Neural cell (in vitro differentiated cells): ENCODE measurements at regions not wholly inside any gene's neighbourhood (a gene's known extent, or its start where the extent isn't known, plus 50 kb on each side); places are given as distances from the start of the nearest gene placed in this dataset.

Source experiments
- CTCF ChIP-seq: fragments of 450-650 bp; IDR thresholded peaks from 2 replicates; pipeline ENCODE4 v1.5.1; 2014; ENCODE audit warnings: antibody characterized with exemption, mild to moderate bottlenecking, moderate library complexity; ENCODE audit not compliant: poor library complexity, severe bottlenecking
- EZH2 ChIP-seq: fragments of 200-600, 300-800 bp; shearing (Covaris generic), sonication (generic); IDR thresholded peaks from 2 replicates; pipeline ENCODE4 v1.6.1; 2014; ENCODE audit warnings: antibody characterized with exemption, low read length, borderline replicate concordance, mild to moderate bottlenecking; ENCODE audit not compliant: insufficient read depth, poor library complexity, severe bottlenecking
- RAD21 ChIP-seq: fragments of 450-650 bp; conservative IDR thresholded peaks from 2 replicates; pipeline ENCODE4 v1.6.1; 2014; ENCODE audit warnings: antibody characterized with exemption, mild to moderate bottlenecking, moderate library complexity
- TF ChIP-seq, protein P1 (sequence below): IDR thresholded peaks from 2 replicates; pipeline ENCODE4 v1.6.1; 2012; ENCODE audit warnings: borderline replicate concordance

- TF ChIP-seq CTCF (no peak), EZH2 (no peak), RAD21 (no peak)
- TF ChIP-seq, protein P1, sequence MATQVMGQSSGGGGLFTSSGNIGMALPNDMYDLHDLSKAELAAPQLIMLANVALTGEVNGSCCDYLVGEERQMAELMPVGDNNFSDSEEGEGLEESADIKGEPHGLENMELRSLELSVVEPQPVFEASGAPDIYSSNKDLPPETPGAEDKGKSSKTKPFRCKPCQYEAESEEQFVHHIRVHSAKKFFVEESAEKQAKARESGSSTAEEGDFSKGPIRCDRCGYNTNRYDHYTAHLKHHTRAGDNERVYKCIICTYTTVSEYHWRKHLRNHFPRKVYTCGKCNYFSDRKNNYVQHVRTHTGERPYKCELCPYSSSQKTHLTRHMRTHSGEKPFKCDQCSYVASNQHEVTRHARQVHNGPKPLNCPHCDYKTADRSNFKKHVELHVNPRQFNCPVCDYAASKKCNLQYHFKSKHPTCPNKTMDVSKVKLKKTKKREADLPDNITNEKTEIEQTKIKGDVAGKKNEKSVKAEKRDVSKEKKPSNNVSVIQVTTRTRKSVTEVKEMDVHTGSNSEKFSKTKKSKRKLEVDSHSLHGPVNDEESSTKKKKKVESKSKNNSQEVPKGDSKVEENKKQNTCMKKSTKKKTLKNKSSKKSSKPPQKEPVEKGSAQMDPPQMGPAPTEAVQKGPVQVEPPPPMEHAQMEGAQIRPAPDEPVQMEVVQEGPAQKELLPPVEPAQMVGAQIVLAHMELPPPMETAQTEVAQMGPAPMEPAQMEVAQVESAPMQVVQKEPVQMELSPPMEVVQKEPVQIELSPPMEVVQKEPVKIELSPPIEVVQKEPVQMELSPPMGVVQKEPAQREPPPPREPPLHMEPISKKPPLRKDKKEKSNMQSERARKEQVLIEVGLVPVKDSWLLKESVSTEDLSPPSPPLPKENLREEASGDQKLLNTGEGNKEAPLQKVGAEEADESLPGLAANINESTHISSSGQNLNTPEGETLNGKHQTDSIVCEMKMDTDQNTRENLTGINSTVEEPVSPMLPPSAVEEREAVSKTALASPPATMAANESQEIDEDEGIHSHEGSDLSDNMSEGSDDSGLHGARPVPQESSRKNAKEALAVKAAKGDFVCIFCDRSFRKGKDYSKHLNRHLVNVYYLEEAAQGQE = no peak
These were observed 168.0 kb upstream of the ZNF32 start for GRCh38 chr10:43816351-43817321.
